HG03469 (cell line): ENCODE measurements at regions not wholly inside any gene's neighbourhood (a gene's known extent, or its start where the extent isn't known, plus 50 kb on each side); places are given as distances from the start of the nearest gene placed in this dataset.

Experiments
- ATAC-seq: cut with Tn5 transposase; IDR thresholded peaks from one replicate; pipeline ENCODE4 v1.9.1; 2021; ENCODE audit warnings: mild to moderate bottlenecking, moderate library complexity, moderate number of reproducible peaks; ENCODE audit not compliant: unreplicated experiment

- ATAC-seq = no peak
These were observed 145.4 kb upstream of the BMP2 start for GRCh38 chr20:6622041-6622440.

GRCh38 chr20:6618051-6618450 lies 149.4 kb upstream of the BMP2 start:
- ATAC-seq = no peak

- ATAC-seq = no peak
These were observed 151.1 kb upstream of the BMP2 start for GRCh38 chr20:6616421-6616820.

- ATAC-seq = no peak
These were observed 152.7 kb upstream of the BMP2 start for GRCh38 chr20:6614836-6615235.

GRCh38 chr20:6613280-6613861 lies 154.1 kb upstream of the BMP2 start:
- no peak for ATAC-seq

- no peak for ATAC-seq
These were observed 154.9 kb upstream of the BMP2 start for GRCh38 chr20:6612606-6612923.

GRCh38 chr20:6611911-6612605 lies 155.4 kb upstream of the BMP2 start:
- no peak for ATAC-seq

- ATAC-seq = no peak
These were observed 160.8 kb upstream of the BMP2 start for GRCh38 chr20:6606651-6607050.

- ATAC-seq = no peak
These were observed 162.2 kb upstream of the BMP2 start for GRCh38 chr20:6605055-6605935.

GRCh38 chr20:6604179-6604578 lies 163.3 kb upstream of the BMP2 start:
- ATAC-seq = no peak

- ATAC-seq = no peak
These were observed 167.4 kb upstream of the BMP2 start for GRCh38 chr20:6599876-6600735.

- no peak for ATAC-seq
These were observed 171.8 kb upstream of the BMP2 start for GRCh38 chr20:6595704-6596103.

GRCh38 chr20:6590891-6591637 lies 176.4 kb upstream of the BMP2 start:
- ATAC-seq = no peak

- no peak for ATAC-seq
These were observed 179.2 kb upstream of the BMP2 start for GRCh38 chr20:6588296-6588695.

GRCh38 chr20:6583134-6583738 lies 184.2 kb upstream of the BMP2 start:
- ATAC-seq = peak; percentile 60

GRCh38 chr20:6582449-6582848 lies 185.0 kb upstream of the BMP2 start:
- no peak for ATAC-seq

- ATAC-seq = no peak
These were observed 187.0 kb upstream of the BMP2 start for GRCh38 chr20:6580486-6580885.

- ATAC-seq = no peak
These were observed 187.7 kb upstream of the BMP2 start for GRCh38 chr20:6579824-6580223.

GRCh38 chr20:6579417-6579816 lies 188.1 kb upstream of the BMP2 start:
- no peak for ATAC-seq

GRCh38 chr20:6577451-6577850 lies 190.0 kb upstream of the BMP2 start:
- no peak for ATAC-seq
